ENCODE measurements at regions not wholly inside any gene's neighbourhood (a gene's known extent, or its start where the extent isn't known, plus 50 kb on each side); places are given as distances from the start of the nearest gene placed in this dataset.
A peak's percentile ranks its signal among the peaks of the same experiment; 100 is the strongest.

- TF ChIP-seq CTCF (IDR thresholded peaks at IDR 0.05; ENCODE audit: control extremely low read depth, extremely low read depth): no peak
- Histone ChIP-seq H3K36me3 (ENCODE audit: control insufficient read depth in 4 of 4, insufficient read depth in 4 of 4, low read length in 4 of 4) (no peaks in the 10 kb centered on the region), H3K9me3 (ENCODE audit: control insufficient read depth in 4 of 4, insufficient read depth in 3 of 4, low read length in 3 of 4) (no peaks in the 10 kb centered on the region), H3K9ac (ENCODE audit: insufficient read depth in 1 of 2, low read length in 2 of 2) (no peak overlapping the region), H3K27me3 (ENCODE audit: control insufficient read depth in 3 of 3, insufficient read depth in 3 of 3, low read length in 2 of 3) (no peaks in the 10 kb centered on the region), H3K27ac (ENCODE audit: low read depth in 1 of 2, low read length in 1 of 2) (no peak overlapping the region), H3K4me1 (ENCODE audit: control insufficient read depth in 5 of 5, insufficient read depth in 5 of 5, low read length in 5 of 5) (no peaks in the 10 kb centered on the region), H3K4me3 (no peak overlapping the region)
- DNase-seq (peak in 1 of 3 donors; percentile 20), ATAC-seq (ENCODE audit: insufficient read depth, low FRiP score) (no peak)
- WGBS, 2 donors: 52 to 72% methylated on average over 3 of the region's 3 CpGs
These were observed 120.7 kb upstream of the PWP1 start for GRCh38 chr12:107564946-107565345.

- no peaks in the 10 kb centered on the region for H3K9me3 ChIP-seq (ENCODE audit: control insufficient read depth in 4 of 4, insufficient read depth in 3 of 4, low read length in 3 of 4)
- no peak for TF ChIP-seq CTCF (IDR thresholded peaks at IDR 0.05; ENCODE audit: control extremely low read depth, extremely low read depth)
- DNase-seq: no peak
- 71 to 86% methylated on average over 5 of the region's 5 CpGs for WGBS, 2 donors
- H3K9ac ChIP-seq (ENCODE audit: insufficient read depth in 1 of 2, low read length in 2 of 2): no peak overlapping the region
- H3K36me3 ChIP-seq (ENCODE audit: control insufficient read depth in 4 of 4, insufficient read depth in 4 of 4, low read length in 4 of 4): no peaks in the 10 kb centered on the region
- no peak overlapping the region for H3K27ac ChIP-seq (ENCODE audit: low read depth in 1 of 2, low read length in 1 of 2)
- no peaks in the 10 kb centered on the region for H3K4me1 ChIP-seq (ENCODE audit: control insufficient read depth in 5 of 5, insufficient read depth in 5 of 5, low read length in 5 of 5)
- no peak for ATAC-seq (ENCODE audit: insufficient read depth, low FRiP score)
- H3K4me3 ChIP-seq: no peak overlapping the region
- no peaks in the 10 kb centered on the region for H3K27me3 ChIP-seq (ENCODE audit: control insufficient read depth in 3 of 3, insufficient read depth in 3 of 3, low read length in 2 of 3)
These were observed 120.0 kb upstream of the PWP1 start for GRCh38 chr12:107565551-107565950.

GRCh38 chr12:107567876-107568619 lies 117.6 kb upstream of the PWP1 start:
- no peak for TF ChIP-seq CTCF (IDR thresholded peaks at IDR 0.05; ENCODE audit: control extremely low read depth, extremely low read depth)
- H3K9me3 ChIP-seq (ENCODE audit: control insufficient read depth in 4 of 4, insufficient read depth in 3 of 4, low read length in 3 of 4): peaks cover 0 to 5% (median 0%) of the 10 kb centered on the region in 4 donors
- 94 to 95% methylated on average over 6 of the region's 6 CpGs for WGBS, 2 donors
- no peak overlapping the region for H3K9ac ChIP-seq (ENCODE audit: insufficient read depth in 1 of 2, low read length in 2 of 2)
- no peaks in the 10 kb centered on the region for H3K4me1 ChIP-seq (ENCODE audit: control insufficient read depth in 5 of 5, insufficient read depth in 5 of 5, low read length in 5 of 5)
- no peaks in the 10 kb centered on the region for H3K27me3 ChIP-seq (ENCODE audit: control insufficient read depth in 3 of 3, insufficient read depth in 3 of 3, low read length in 2 of 3)
- no peaks in the 10 kb centered on the region for H3K36me3 ChIP-seq (ENCODE audit: control insufficient read depth in 4 of 4, insufficient read depth in 4 of 4, low read length in 4 of 4)
- no peak overlapping the region for H3K27ac ChIP-seq (ENCODE audit: low read depth in 1 of 2, low read length in 1 of 2)
- DNase-seq (no peak), ATAC-seq (ENCODE audit: insufficient read depth, low FRiP score) (no peak)
- H3K4me3 ChIP-seq: no peak overlapping the region

GRCh38 chr12:107568718-107569117 lies 116.9 kb upstream of the PWP1 start:
- no peak for TF ChIP-seq CTCF (IDR thresholded peaks at IDR 0.05; ENCODE audit: control extremely low read depth, extremely low read depth)
- Histone ChIP-seq H3K27me3 (ENCODE audit: control insufficient read depth in 3 of 3, insufficient read depth in 3 of 3, low read length in 2 of 3) (peaks cover 0 to 2% (median 0%) of the 10 kb centered on the region in 3 donors), H3K9me3 (ENCODE audit: control insufficient read depth in 4 of 4, insufficient read depth in 3 of 4, low read length in 3 of 4) (peaks cover 0 to 5% (median 0%) of the 10 kb centered on the region in 4 donors), H3K36me3 (ENCODE audit: control insufficient read depth in 4 of 4, insufficient read depth in 4 of 4, low read length in 4 of 4) (no peaks in the 10 kb centered on the region), H3K27ac (ENCODE audit: low read depth in 1 of 2, low read length in 1 of 2) (no peak overlapping the region), H3K4me3 (no peak overlapping the region), H3K4me1 (ENCODE audit: control insufficient read depth in 5 of 5, insufficient read depth in 5 of 5, low read length in 5 of 5) (no peaks in the 10 kb centered on the region), H3K9ac (ENCODE audit: insufficient read depth in 1 of 2, low read length in 2 of 2) (no peak overlapping the region)
- 85 to 94% methylated on average over 5 of the region's 5 CpGs for WGBS, 2 donors
- DNase-seq (no peak), ATAC-seq (ENCODE audit: insufficient read depth, low FRiP score) (no peak)

Data from lung (tissue), 11 donors.